OCI-LY3 (cell line): ENCODE measurements at regions not wholly inside any gene's neighbourhood (a gene's known extent, or its start where the extent isn't known, plus 50 kb on each side); places are given as distances from the start of the nearest gene placed in this dataset.

ENCODE experiments used
- EZH2phosphoT487 ChIP-seq: fragments of 200-600 bp; shearing (Covaris generic); IDR thresholded peaks from 2 replicates; pipeline ENCODE4 v1.6.1; 2018; ENCODE audit warnings: antibody characterized with exemption, mixed run types, low read depth
- TF ChIP-seq, protein P1 (sequence below): fragments of 200-600, 300-600 bp; sonication (generic); IDR thresholded peaks from 2 replicates; pipeline ENCODE4 v1.5.1; 2014; ENCODE audit warnings: antibody characterized with exemption, low read length, low read depth

DNA sequence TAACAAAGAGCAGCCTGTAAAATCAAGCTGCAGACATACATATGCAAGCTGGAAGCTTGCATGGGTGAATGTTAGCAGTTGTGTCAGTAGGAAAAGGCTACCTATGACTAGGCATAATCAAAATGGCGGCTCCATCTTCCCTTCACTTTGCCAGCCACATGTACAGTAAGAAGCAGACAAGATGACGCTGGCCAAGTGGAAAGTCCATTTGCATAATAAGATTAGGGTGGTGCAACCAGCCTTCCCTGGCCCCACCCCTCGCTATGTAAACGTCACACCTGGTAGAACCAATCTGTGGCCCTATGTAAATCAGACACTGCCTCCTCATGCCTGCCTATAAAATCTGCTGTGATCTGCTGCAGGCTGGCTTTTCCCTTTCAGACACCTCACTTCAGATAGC, 171.9 kb upstream of the USP25 start:
- TF ChIP-seq, protein P1, sequence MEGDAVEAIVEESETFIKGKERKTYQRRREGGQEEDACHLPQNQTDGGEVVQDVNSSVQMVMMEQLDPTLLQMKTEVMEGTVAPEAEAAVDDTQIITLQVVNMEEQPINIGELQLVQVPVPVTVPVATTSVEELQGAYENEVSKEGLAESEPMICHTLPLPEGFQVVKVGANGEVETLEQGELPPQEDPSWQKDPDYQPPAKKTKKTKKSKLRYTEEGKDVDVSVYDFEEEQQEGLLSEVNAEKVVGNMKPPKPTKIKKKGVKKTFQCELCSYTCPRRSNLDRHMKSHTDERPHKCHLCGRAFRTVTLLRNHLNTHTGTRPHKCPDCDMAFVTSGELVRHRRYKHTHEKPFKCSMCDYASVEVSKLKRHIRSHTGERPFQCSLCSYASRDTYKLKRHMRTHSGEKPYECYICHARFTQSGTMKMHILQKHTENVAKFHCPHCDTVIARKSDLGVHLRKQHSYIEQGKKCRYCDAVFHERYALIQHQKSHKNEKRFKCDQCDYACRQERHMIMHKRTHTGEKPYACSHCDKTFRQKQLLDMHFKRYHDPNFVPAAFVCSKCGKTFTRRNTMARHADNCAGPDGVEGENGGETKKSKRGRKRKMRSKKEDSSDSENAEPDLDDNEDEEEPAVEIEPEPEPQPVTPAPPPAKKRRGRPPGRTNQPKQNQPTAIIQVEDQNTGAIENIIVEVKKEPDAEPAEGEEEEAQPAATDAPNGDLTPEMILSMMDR = no peak
- no peak for TF ChIP-seq EZH2phosphoT487
